Erythroblast (primary cell): ENCODE measurements at regions not wholly inside any gene's neighbourhood (a gene's known extent, or its start where the extent isn't known, plus 50 kb on each side); places are given as distances from the start of the nearest gene placed in this dataset.
A peak's percentile ranks its signal among the peaks of the same experiment; 100 is the strongest.

Experiments used
- DNase-seq, 2 experiments: peaks; one replicate each; lab custom pipeline; 2025; lab: John Stamatoyannopoulos, UW
- GATA1 ChIP-seq: IDR thresholded peaks from 2 replicates; pipeline ENCODE4 v1.6.1; 2011; ENCODE audit warnings: low read depth, mild to moderate bottlenecking, control low read depth, low read length, moderate library complexity
- POLR2A ChIP-seq: IDR thresholded peaks from 2 replicates; pipeline ENCODE4 v1.6.1; 2011; ENCODE audit warnings: mild to moderate bottlenecking, low read length

DNA sequence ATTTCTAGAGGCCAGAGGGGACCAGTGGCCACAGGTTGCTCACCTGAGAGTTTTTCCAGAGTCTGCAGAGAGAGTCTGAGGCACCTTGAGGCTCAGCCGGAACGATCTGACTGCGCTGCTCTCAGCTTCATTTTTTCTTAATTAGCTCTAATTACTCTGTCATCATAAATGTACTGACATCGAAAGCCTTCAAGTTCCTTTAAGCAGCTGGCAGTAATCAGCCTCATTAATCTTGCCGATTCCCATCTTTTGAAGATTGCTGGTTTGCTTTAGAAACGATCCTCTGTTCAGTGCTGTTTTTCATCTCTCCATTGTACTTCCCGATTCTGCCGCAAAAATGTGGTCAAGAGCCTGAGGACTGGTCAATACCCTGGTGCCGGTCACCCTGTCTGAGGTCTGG lies 454.7 kb downstream of the TYW1 start:
- no peak for TF ChIP-seq GATA1
- no peak for TF ChIP-seq POLR2A
- no peak for DNase-seq

GRCh38 chr7:67452516-67453026 lies 455.9 kb downstream of the TYW1 start:
- DNase-seq, result no peak
- TF ChIP-seq GATA1, result no peak
- no peak for TF ChIP-seq POLR2A

DNA sequence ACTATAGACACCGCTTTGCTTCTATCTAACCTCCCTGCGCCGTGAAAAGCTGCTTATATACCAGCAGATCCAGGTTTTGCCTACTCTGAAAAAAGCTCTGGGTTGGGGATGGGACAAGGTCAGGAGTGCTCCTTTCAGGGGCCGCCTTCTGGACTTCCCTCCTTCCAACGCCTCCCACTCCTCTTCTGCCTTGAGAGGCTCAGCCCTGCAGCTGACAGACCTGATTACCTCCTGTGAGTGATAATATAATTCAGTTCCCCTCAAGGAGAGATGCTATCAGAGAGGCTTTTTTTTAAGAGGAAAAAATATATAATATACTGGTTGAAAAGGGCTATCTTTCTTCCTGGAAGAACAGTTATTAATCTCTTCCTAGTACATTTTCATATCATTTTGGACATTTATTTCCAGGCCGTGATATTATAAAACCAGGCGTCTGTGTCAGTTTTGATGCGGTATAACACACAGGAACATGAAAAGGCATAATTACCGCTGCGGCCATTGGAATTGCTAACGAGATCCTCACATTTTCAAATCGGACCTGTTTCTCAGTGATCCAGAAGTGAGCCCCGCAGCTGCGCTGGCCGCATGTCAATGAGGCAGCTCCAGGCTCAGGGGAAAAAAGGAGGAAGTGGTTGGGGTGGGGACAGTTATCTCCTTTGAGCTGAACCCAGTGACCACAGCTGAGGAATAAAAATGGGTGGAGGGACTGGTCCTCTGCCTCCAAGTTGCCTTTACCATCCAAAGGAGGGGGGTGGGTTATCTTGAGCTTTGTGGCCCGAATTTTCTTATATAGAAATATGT lies 457.1 kb downstream of the TYW1 start:
- TF ChIP-seq GATA1 (no peak), POLR2A (no peak)
- DNase-seq, result peak; percentile 11 to 52

DNA sequence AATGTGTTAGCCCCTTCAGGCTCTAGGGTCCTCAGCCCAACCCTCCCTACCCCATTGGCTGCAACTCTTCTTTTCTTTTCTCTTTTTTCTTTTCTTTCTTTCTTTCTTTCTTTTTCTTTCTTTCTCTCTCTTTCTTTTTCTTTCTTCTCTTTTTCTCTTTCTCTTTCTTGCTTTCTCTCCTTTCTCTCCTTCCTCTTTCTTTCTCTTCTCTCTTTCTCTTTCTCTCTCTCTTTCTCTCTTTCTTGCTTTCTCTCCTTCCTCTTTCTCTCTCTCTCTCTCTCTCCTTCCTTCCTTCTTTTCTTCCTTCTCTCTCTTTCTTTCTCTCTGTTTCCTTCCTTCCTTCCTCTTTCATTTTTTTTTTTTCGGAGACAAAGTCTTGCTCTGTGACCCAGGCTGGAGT lies 458.9 kb downstream of the TYW1 start:
- TF ChIP-seq GATA1 (no peak), POLR2A (no peak)
- DNase-seq, result no peak

- TF ChIP-seq GATA1, result no peak
- no peak for TF ChIP-seq POLR2A
- DNase-seq, result no peak
These were observed 466.2 kb downstream of the TYW1 start for GRCh38 chr7:67462781-67463191.

DNA sequence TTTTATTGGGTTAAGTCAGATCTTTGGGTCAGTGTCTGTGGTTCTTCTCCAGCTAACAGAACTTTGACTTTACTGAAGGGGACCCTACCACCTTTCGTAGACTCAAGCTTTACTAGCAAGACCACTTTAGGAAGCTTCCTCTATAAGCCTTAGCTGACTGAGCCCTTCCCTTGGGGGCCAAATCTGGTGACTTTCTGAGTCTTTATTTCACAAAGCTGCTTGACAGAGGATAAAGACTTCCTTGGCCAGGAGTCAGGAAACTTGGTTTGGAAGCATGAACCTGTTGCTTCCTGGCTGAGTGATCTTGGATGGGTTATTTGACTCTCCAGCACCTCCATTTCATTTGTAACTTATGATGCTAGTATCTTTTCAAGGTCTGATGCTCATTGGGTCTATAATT lies 466.7 kb downstream of the TYW1 start:
- no peak for DNase-seq
- no peak for TF ChIP-seq GATA1
- TF ChIP-seq POLR2A, result no peak

DNA sequence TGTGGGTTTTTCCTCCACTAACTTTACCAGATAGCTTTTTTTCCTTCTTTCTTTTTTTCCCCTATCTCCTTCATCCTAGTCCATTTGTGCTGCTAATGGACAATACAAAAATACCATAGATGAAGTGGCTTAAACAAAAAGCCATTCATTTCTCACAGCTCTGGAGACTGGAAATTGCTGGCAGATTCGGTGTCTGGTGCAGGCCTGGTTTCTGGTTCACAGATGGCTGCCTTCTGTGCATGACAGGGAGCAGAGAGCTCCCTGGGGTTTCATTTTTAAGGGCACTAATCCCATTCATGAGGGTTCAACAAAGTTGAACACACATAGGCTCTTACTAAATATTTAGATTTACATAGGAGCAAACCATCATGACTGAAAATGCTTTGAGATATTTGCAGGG lies 467.4 kb downstream of the TYW1 start:
- DNase-seq, result no peak
- TF ChIP-seq POLR2A, result no peak
- no peak for TF ChIP-seq GATA1

DNA sequence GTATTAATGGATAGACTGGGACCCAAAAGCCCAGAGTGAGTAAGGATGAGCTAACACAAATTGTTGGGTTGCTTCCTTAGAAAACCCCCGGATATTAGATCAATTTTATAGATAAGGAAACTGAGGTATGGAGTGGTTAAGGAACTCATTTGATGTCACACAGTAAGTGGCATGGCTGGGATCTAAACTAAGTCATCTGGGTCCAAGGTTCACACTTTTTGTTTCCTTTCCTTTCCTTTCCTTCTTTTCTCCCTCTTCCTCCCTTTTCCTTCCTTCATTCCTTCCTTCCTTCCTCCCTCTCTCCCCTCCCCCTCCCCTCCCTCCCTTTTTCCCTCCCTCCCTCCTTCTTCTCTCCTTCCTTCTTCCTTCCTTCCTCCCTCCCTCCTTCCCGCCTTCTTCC lies 469.5 kb downstream of the TYW1 start:
- TF ChIP-seq POLR2A (no peak), GATA1 (no peak)
- DNase-seq, result no peak

DNA sequence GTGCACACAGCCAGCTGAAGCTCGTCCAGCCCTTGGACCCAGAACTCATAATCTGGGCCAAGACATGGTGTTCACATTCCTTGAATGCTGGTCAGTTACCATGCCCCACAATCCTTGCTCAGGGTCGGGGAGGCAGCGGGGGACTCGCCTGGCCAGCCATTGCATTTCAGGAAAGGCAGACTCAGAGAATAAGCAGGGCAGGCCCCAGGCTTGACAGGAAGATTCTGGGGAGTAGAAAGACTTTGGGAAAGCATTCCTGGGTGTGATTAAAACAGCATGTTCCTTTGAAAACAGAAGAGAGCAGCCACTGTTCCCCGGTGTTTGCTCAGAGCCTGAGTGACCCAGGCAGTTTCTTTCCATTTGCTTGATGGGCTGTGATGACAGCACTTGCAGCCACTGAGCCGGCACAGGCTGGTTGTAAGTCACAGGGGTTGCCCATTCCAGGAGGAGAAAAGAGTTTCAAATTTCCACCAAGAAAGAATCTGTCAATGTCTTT lies 473.7 kb downstream of the TYW1 start:
- DNase-seq, result no peak
- TF ChIP-seq POLR2A, result no peak
- no peak for TF ChIP-seq GATA1

- DNase-seq, result no peak
- no peak for TF ChIP-seq GATA1
- TF ChIP-seq POLR2A, result no peak
These were observed 478.7 kb downstream of the TYW1 start for GRCh38 chr7:67475293-67475692.

GRCh38 chr7:67478066-67478465 lies 481.4 kb downstream of the TYW1 start:
- no peak for DNase-seq
- no peak for TF ChIP-seq GATA1
- TF ChIP-seq POLR2A, result no peak

- TF ChIP-seq POLR2A (no peak), GATA1 (no peak)
- DNase-seq, result peak; percentile 60 to 63
These were observed 487.7 kb downstream of the TYW1 start for GRCh38 chr7:67484244-67484751.

DNA sequence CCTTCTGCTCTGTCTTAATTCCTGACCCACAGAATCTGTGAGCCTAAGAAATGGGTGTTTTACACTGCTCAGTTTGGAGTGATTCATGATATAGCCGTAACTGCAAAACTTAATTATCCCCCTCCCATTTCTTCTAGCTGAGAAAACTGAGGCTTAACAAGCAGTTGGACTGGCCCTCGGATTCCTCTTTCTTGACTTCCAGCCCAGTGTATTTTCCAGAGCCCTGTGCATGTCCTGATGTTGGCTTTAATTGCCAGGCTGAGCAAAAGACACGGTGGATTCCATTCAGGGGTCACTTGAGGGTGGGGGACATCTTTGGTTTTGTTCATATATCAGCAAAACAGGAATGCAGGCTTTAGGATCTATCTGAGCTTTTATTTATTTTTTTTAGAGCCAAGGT lies 489.8 kb downstream of the TYW1 start:
- DNase-seq, result no peak
- TF ChIP-seq POLR2A (no peak), GATA1 (no peak)

GRCh38 chr7:67487316-67487715 lies 490.7 kb downstream of the TYW1 start:
- TF ChIP-seq POLR2A (no peak), GATA1 (no peak)

More at GRCh38 chr7:67487316-67487715, 490.7 kb downstream of the TYW1 start:
- no peak for DNase-seq
